Superior temporal gyrus (tissue), 1 donor: ENCODE measurements at regions not wholly inside any gene's neighbourhood (a gene's known extent, or its start where the extent isn't known, plus 50 kb on each side); places are given as distances from the start of the nearest gene placed in this dataset.
"Not testable (repeated sequence)": the region's sequence is repeated elsewhere in the genome, so short reads cannot be mapped to it uniquely, and the experiment has no call there.

Experiments used
- DNase-seq: peaks from one replicate; pipeline ENCODE4 v3.0.0-alpha.2; 2016; ENCODE audit errors: extremely low spot score

- no peak for DNase-seq
Observed at GRCh38 chr11:57047610-57048009, 58.9 kb downstream of the OR5AK2 start.

- DNase-seq: no peak
Observed at GRCh38 chr11:57049749-57050148, 61.0 kb downstream of the OR5AK2 start.

GRCh38 chr11:57054817-57055216 lies 66.1 kb downstream of the OR5AK2 start:
- DNase-seq: no peak

DNA sequence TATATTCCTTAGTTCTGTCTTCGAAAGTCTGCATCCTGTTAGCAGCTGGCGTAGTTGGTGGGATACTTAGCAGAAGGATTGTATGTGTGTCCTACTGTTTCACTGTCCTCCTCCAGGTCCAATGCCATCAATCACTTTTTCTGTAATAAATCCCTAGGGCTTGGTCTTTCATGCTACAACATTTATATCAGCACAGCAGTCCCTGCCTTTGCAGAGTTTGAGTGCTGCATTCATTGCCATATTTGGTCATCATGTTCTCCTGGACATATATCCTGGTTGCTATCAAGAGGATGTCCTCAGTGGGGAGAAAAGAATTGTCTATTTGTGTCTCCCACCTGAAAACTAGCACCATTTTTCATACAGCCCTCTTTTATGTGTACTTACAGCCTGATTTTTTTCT lies 67.0 kb downstream of the OR5AK2 start:
- DNase-seq: no peak

DNA sequence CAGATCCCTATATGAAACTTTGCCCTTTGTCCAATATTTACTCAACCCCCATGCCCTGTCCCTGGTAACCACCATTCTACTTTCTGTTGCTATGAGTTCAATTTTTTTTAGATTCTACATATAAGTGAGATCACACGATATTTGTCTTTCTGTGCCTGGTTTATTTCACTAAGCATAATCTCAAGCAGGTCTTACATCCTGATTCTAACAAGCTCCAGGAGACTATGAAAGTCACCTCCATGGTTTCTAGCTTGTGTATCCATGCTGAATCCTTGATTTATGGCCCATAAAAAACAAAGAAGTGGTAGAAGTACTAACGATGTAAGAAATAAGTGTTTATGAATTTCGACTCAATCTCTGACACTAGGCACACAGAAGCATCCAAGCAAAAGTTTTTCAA lies 68.0 kb downstream of the OR5AK2 start:
- no peak for DNase-seq

- DNase-seq: no peak
Observed at GRCh38 chr11:57057561-57057960, 68.8 kb downstream of the OR5AK2 start.

DNA sequence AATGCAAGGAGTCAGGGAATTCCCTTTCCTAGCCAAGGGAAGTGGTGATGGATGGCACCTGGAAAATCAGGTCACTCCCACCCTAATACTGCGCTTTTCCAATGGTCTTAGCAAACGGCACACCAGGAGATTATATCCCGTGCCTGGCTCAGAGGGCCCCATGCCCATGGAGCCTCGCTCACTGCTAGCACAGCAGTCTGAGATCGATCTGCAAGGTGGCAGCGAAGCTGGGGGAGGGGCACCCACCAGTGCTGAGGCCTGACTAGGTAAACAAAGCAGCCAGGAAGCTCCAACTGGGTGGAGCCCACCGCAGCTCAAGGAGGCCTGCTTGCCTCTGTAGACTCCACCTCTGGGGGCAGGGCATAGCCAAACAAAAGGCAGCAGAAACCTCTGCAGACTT lies 74.2 kb downstream of the OR5AK2 start:
- DNase-seq: not testable (repeated sequence)

GRCh38 chr11:57069942-57070341 lies 81.2 kb downstream of the OR5AK2 start:
- DNase-seq: no peak

DNA sequence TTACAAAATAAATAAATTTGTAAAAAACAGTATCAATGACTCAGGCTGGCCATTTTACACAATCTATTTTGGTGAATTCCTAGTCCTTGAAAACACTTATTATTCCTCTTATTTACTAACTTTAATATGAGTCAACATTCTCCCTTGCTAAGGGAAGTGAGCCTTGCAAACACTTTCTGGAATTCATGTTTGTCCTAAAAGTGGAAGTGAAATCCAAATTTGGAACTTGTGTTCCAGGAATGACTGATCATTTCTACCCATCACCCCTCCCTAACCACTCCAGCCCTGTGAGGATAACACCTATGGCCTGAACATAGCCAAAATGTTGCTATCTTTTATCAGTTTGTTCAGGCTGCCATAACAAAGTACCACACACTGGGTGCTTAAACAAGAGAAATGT lies 83.1 kb downstream of the OR5AK2 start:
- DNase-seq: no peak

DNA sequence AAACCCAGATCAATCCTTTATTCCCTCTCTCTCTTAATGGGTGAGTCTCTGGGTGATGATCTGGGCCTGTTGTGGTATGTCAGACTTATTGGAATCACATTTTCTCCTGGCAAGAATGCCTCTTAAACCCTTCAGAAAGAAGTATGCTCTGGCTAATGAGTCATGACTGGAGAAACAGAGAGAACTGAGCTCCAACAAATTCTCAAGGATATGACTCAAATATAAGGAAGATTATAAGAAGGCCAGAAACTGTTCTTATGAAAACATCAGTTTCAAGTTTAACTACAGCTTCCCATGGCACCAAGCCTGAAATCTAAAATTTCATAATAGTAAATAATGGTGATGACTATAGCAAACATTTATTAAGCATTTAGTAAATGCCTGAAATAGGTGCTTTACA lies 83.9 kb downstream of the OR5AK2 start:
- peak; percentile 36 for DNase-seq

DNA sequence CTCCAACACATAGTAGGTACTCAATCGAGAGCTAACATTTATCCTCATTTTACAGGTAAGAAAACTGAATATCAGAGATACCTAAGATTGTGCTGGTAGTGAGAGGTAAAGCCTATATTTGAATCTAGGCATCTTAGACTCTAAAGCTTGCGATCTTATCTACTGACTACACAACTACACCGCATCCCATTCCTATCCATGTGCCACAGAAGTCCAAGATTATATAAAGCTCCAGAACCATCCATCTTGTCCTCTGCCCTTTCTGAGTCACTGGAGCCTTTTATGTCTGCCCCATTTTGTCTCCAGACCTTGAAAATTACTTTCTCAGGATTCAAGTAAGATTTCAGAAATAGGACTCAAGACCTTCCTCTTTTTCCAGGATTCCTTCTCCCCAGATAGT lies 84.4 kb downstream of the OR5AK2 start:
- no peak for DNase-seq

DNA sequence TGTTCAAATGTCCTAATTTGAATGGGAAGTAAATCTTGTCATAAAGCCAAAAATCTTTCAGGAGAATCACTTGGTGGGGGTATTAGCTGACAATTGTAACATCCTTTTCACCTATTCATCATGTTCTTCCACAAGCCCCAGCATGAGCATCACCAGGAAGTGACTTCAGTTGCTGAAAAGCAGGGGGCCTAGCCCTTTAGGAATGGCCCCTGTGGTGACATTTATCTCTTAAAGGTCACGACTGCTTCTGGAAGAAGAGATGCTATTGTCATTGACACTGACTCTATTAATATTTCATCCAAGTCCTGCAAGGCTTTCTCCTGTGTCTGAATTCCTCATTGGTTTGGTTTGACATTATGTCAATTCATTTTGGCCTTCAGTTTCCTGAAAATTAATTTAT lies 92.6 kb downstream of the OR5AK2 start:
- no peak for DNase-seq

DNA sequence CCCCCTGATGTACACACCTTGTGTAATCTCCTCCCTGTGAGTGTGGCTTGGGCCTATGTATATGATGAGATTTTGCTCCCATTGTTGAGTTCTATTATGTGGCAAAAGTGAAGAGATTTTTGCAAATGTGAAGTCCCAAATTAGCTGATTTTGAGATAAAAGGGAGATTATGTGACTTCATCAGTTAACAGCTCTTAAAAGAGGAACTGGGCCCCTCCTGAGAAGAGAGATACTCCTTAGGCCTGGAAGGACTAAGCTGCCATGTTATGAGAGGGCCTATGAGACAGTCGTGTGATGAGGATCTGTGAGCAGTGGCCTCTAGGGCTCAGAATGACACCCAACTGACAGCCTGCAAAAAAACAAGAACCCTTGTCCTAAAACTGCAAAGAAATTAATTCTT lies 93.4 kb downstream of the OR5AK2 start:
- DNase-seq: no peak

DNA sequence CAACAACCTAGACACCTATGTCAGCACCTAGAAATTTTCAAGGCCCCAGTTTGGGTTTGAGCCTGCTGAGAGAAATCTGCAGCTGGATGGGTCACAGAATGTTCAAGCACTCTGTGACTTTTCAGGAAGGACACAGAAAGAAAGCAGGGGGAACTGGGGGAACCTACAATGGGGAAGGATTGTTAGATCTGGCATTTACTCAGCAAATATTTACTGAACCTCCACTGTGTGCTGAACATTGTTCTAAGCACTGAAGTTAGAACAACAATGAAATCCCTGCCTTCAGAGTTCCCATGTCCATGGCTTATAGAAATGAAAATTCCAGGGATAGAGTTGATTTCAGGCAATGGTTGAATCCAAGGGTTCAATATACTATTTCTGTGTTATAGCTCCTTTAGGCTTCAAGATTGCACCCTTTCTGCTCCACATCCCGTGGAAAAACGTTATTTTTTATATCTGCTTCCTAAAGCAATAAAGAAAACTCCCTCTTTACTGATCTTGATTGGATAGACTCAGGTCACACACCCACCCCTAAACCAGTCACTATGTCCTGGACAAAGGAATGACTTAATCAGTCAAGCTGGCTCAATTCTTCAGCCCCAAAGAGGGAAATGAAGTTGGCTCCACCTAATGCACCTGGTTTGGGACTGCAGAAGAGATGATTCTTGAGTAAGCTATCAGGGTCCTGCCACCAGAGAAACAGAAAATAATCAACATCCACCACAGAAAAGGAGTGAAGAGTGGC lies 95.1 kb downstream of the OR5AK2 start:
- DNase-seq: no peak

DNA sequence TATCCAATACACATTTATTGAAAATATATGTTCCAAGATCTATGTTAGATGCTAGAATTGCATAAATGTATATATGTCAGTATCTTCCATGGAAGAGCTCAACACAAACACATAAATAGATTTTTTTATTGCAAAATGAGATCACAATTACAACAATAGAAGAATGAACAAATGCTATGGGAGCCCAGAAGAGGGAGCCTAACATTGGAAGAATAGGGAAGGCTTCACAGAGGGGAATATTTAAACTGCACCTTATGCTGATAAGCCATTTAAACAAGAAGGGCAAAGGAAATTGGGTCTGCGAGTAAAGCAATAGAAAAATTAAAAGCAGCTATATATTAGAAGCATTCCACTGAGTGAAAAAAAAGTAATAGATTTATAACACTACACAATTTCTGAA lies 96.1 kb upstream of the LRRC55 start:
- no peak for DNase-seq

GRCh38 chr11:57087991-57088390 lies 93.8 kb upstream of the LRRC55 start:
- no peak for DNase-seq

DNA sequence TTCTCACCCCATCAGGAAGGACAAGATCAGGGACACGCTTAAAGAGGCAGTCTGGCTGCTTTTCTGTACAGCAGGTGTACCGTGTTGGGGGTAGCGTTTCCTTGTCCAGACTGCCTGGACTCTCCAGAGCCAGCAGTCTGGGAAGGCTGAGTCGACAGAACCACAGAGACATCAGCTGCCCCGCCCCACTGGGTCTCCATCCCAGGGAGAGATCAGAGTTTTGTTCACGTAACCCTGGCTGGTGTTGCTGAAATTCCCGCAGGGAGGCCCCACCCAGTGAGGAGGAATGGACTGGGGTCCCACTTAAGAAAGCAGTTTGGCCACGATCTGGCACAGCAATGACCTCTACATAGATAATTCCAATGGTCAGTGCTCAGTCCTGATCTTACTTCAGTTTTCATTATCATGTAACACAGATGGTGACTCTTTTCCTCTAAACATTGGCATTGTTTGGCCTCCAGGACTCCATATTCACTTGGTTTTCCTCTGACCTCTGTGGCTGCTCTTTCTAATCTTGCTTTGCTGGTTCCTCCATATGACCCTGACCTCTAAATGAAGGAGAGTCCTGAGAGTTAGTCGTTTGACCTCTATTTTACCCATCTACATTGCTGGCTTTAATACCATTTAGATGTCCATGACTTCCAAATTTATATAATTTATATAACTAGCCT lies 89.6 kb upstream of the LRRC55 start:
- no peak for DNase-seq

- no peak for DNase-seq
Observed at GRCh38 chr11:57094181-57094935, 87.4 kb upstream of the LRRC55 start.

DNA sequence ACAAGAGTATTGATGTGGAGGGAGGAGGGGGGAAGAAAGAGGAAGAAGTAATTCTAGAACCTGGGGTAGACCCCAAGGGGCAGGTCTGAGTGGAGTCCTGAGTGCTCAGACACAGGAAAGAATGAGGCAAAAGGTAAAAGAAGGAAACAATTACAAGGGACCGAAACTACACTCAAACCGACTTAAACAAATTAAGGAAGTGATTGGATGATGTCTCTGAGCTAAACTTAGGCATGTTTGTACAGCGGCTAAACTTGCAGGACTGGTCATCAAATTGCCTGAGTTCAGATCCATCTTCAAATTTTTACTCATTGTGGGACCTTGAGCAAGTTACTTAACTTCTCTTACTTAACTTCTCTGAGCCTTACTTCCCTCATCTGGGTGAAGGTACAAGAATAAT lies 86.3 kb upstream of the LRRC55 start:
- no peak for DNase-seq

GRCh38 chr11:57095896-57096295 lies 85.9 kb upstream of the LRRC55 start:
- DNase-seq: no peak

GRCh38 chr11:57097149-57097548 lies 84.6 kb upstream of the LRRC55 start:
- DNase-seq: no peak

- no peak for DNase-seq
Observed at GRCh38 chr11:57098191-57098590, 83.6 kb upstream of the LRRC55 start.
